ENCODE measurements at regions not wholly inside any gene's neighbourhood (a gene's known extent, or its start where the extent isn't known, plus 50 kb on each side); places are given as distances from the start of the nearest gene placed in this dataset.

GRCh38 chr13:50257646-50258045 lies 242.4 kb downstream of the KCNRG start:
- Histone ChIP-seq H3K9ac (ENCODE audit: insufficient read depth, low read length) (no peak overlapping the region), H3K9me3 (ENCODE audit: control insufficient read depth, insufficient read depth, low read depth, low read length) (no peaks in the 10 kb centered on the region)
- TF ChIP-seq EZH2 (IDR thresholded peaks at IDR 0.05; ENCODE audit: low read length, missing control alignments) (no peak), CTCF (conservative IDR thresholded peaks at IDR 0.05 in 1 of 2, IDR thresholded peaks at IDR 0.05 in 1 of 2; ENCODE audit: low read depth in 1 of 2, low read length in 2 of 2) (no peak)

GRCh38 chr13:50261130-50261901 lies 246.1 kb downstream of the KCNRG start:
- H3K27ac ChIP-seq (ENCODE audit: insufficient read depth, low read length) = no peak overlapping the region

More at GRCh38 chr13:50257646-50258045, 242.4 kb downstream of the KCNRG start:
- Histone ChIP-seq H3K79me2 (ENCODE audit: control insufficient read depth, insufficient read depth, low read length) (no peaks in the 10 kb centered on the region), H3K27ac (ENCODE audit: insufficient read depth, low read length) (no peak overlapping the region), H4K20me1 (ENCODE audit: control insufficient read depth, extremely low read depth, insufficient read depth, low read length) (no peaks in the 10 kb centered on the region), H3K4me3 (replicated peaks in 1 of 4; ENCODE audit: control extremely low read depth in 1 of 4, insufficient read depth in 1 of 4, low read depth in 3 of 4, low read length in 4 of 4) (no peak overlapping the region), H3K27me3 (ENCODE audit: control insufficient read depth, insufficient read depth, low read length) (no peaks in the 10 kb centered on the region), H3K36me3 (ENCODE audit: control insufficient read depth, insufficient read depth, low read length) (no peaks in the 10 kb centered on the region), H3K4me1 (ENCODE audit: control insufficient read depth, extremely low read depth, insufficient read depth, low read length) (no peaks in the 10 kb centered on the region), H2AFZ (ENCODE audit: low read length) (no peak overlapping the region), H3K4me2 (ENCODE audit: extremely low read depth, insufficient read depth, low read length) (no peak overlapping the region)
- DNase-seq (ENCODE audit: low read depth in 2 of 2) = no peak

GRCh38 chr13:50267066-50267465 lies 251.8 kb downstream of the KCNRG start:
- H3K36me3 ChIP-seq (ENCODE audit: control insufficient read depth, insufficient read depth, low read length) = no peaks in the 10 kb centered on the region
- no peaks in the 10 kb centered on the region for H3K9me3 ChIP-seq (ENCODE audit: control insufficient read depth, insufficient read depth, low read depth, low read length)
- TF ChIP-seq CTCF (conservative IDR thresholded peaks at IDR 0.05 in 1 of 2, IDR thresholded peaks at IDR 0.05 in 1 of 2; ENCODE audit: low read depth in 1 of 2, low read length in 2 of 2) = no peak
- TF ChIP-seq EZH2 (IDR thresholded peaks at IDR 0.05; ENCODE audit: low read length, missing control alignments) = no peak
- no peak overlapping the region for H3K9ac ChIP-seq (ENCODE audit: insufficient read depth, low read length)
- no peak overlapping the region for H3K4me3 ChIP-seq (replicated peaks in 1 of 4; ENCODE audit: control extremely low read depth in 1 of 4, insufficient read depth in 1 of 4, low read depth in 3 of 4, low read length in 4 of 4)
- H3K4me2 ChIP-seq (ENCODE audit: extremely low read depth, insufficient read depth, low read length) = no peak overlapping the region
- H3K27me3 ChIP-seq (ENCODE audit: control insufficient read depth, insufficient read depth, low read length) = no peaks in the 10 kb centered on the region
- H2AFZ ChIP-seq (ENCODE audit: low read length) = no peak overlapping the region
- no peak for DNase-seq (ENCODE audit: low read depth in 2 of 2)
- no peak overlapping the region for H3K27ac ChIP-seq (ENCODE audit: insufficient read depth, low read length)
- H3K4me1 ChIP-seq (ENCODE audit: control insufficient read depth, extremely low read depth, insufficient read depth, low read length) = no peaks in the 10 kb centered on the region
- H4K20me1 ChIP-seq (ENCODE audit: control insufficient read depth, extremely low read depth, insufficient read depth, low read length) = no peaks in the 10 kb centered on the region
- no peaks in the 10 kb centered on the region for H3K79me2 ChIP-seq (ENCODE audit: control insufficient read depth, insufficient read depth, low read length)

More at GRCh38 chr13:50261130-50261901, 246.1 kb downstream of the KCNRG start:
- no peak overlapping the region for H3K4me3 ChIP-seq (replicated peaks in 1 of 4; ENCODE audit: control extremely low read depth in 1 of 4, insufficient read depth in 1 of 4, low read depth in 3 of 4, low read length in 4 of 4)
- no peaks in the 10 kb centered on the region for H3K27me3 ChIP-seq (ENCODE audit: control insufficient read depth, insufficient read depth, low read length)
- no peak overlapping the region for H2AFZ ChIP-seq (ENCODE audit: low read length)
- DNase-seq (ENCODE audit: low read depth in 2 of 2) = no peak
- no peaks in the 10 kb centered on the region for H3K9me3 ChIP-seq (ENCODE audit: control insufficient read depth, insufficient read depth, low read depth, low read length)
- H4K20me1 ChIP-seq (ENCODE audit: control insufficient read depth, extremely low read depth, insufficient read depth, low read length) = no peaks in the 10 kb centered on the region
- no peaks in the 10 kb centered on the region for H3K36me3 ChIP-seq (ENCODE audit: control insufficient read depth, insufficient read depth, low read length)
- H3K9ac ChIP-seq (ENCODE audit: insufficient read depth, low read length) = no peak overlapping the region
- H3K4me1 ChIP-seq (ENCODE audit: control insufficient read depth, extremely low read depth, insufficient read depth, low read length) = no peaks in the 10 kb centered on the region
- no peak overlapping the region for H3K4me2 ChIP-seq (ENCODE audit: extremely low read depth, insufficient read depth, low read length)
- H3K79me2 ChIP-seq (ENCODE audit: control insufficient read depth, insufficient read depth, low read length) = no peaks in the 10 kb centered on the region
- TF ChIP-seq CTCF (conservative IDR thresholded peaks at IDR 0.05 in 1 of 2, IDR thresholded peaks at IDR 0.05 in 1 of 2; ENCODE audit: low read depth in 1 of 2, low read length in 2 of 2) = no peak
- no peak for TF ChIP-seq EZH2 (IDR thresholded peaks at IDR 0.05; ENCODE audit: low read length, missing control alignments)

Measured in fibroblast of lung (primary cell).